ENCODE measurements at regions not wholly inside any gene's neighbourhood (a gene's known extent, or its start where the extent isn't known, plus 50 kb on each side); places are given as distances from the start of the nearest gene placed in this dataset.

GRCh38 chr10:130986846-130987245 lies 324.7 kb downstream of the TCERG1L start:
- no peak for TF ChIP-seq EZH2 (IDR thresholded peaks at IDR 0.05; ENCODE audit: low read length)
- TF ChIP-seq, protein P1, sequence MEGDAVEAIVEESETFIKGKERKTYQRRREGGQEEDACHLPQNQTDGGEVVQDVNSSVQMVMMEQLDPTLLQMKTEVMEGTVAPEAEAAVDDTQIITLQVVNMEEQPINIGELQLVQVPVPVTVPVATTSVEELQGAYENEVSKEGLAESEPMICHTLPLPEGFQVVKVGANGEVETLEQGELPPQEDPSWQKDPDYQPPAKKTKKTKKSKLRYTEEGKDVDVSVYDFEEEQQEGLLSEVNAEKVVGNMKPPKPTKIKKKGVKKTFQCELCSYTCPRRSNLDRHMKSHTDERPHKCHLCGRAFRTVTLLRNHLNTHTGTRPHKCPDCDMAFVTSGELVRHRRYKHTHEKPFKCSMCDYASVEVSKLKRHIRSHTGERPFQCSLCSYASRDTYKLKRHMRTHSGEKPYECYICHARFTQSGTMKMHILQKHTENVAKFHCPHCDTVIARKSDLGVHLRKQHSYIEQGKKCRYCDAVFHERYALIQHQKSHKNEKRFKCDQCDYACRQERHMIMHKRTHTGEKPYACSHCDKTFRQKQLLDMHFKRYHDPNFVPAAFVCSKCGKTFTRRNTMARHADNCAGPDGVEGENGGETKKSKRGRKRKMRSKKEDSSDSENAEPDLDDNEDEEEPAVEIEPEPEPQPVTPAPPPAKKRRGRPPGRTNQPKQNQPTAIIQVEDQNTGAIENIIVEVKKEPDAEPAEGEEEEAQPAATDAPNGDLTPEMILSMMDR (optimal IDR thresholded peaks at IDR 0.05 in 1 of 3, IDR thresholded peaks at IDR 0.05 in 1 of 3, conservative IDR thresholded peaks at IDR 0.05 in 1 of 3; ENCODE audit: extremely low read depth in 1 of 3, insufficient read depth in 2 of 3, low read length in 3 of 3), result no peak
